HG02759 (cell line): ENCODE measurements at regions not wholly inside any gene's neighbourhood (a gene's known extent, or its start where the extent isn't known, plus 50 kb on each side); places are given as distances from the start of the nearest gene placed in this dataset.

Experiments used
- ATAC-seq: cut with Tn5 transposase; IDR thresholded peaks from one replicate; pipeline ENCODE4 v1.9.1; 2021; ENCODE audit warnings: mild to moderate bottlenecking, moderate library complexity; ENCODE audit not compliant: unreplicated experiment

- ATAC-seq = no peak
Observed at GRCh38 chr18:76133873-76134272, 361.2 kb downstream of the ZNF516 start.

- ATAC-seq = no peak
Observed at GRCh38 chr18:76131738-76132137, 363.3 kb downstream of the ZNF516 start.

GRCh38 chr18:76130845-76131244 is 364.2 kb downstream of the ZNF516 start:
- ATAC-seq = no peak

GRCh38 chr18:76126327-76126726 is 368.7 kb downstream of the ZNF516 start:
- no peak for ATAC-seq

GRCh38 chr18:76121011-76121410 is 374.0 kb downstream of the ZNF516 start:
- ATAC-seq = no peak

GRCh38 chr18:76115580-76115979 is 379.5 kb downstream of the ZNF516 start:
- no peak for ATAC-seq

GRCh38 chr18:76113101-76113500 is 381.9 kb downstream of the ZNF516 start:
- no peak for ATAC-seq

- ATAC-seq = no peak
Observed at GRCh38 chr18:76102626-76103025, 392.4 kb downstream of the ZNF516 start.

- ATAC-seq = no peak
Observed at GRCh38 chr18:76102156-76102555, 392.9 kb downstream of the ZNF516 start.

- no peak for ATAC-seq
Observed at GRCh38 chr18:76099931-76100457, 395.0 kb downstream of the ZNF516 start.

- ATAC-seq = no peak
Observed at GRCh38 chr18:76098674-76099411, 396.2 kb downstream of the ZNF516 start.

- no peak for ATAC-seq
Observed at GRCh38 chr18:76081536-76081935, 413.5 kb downstream of the ZNF516 start.

GRCh38 chr18:76080430-76080829 is 414.6 kb downstream of the ZNF516 start:
- no peak for ATAC-seq

GRCh38 chr18:76075777-76076176 is 419.3 kb downstream of the ZNF516 start:
- no peak for ATAC-seq

GRCh38 chr18:76064998-76065397 is 430.0 kb downstream of the ZNF516 start:
- ATAC-seq = no peak

- no peak for ATAC-seq
Observed at GRCh38 chr18:76058146-76058545, 436.9 kb downstream of the ZNF516 start.

- no peak for ATAC-seq
Observed at GRCh38 chr18:76057386-76057785, 437.7 kb downstream of the ZNF516 start.

- ATAC-seq = no peak
Observed at GRCh38 chr18:76056471-76057110, 438.5 kb downstream of the ZNF516 start.

GRCh38 chr18:76055578-76055977 is 439.5 kb downstream of the ZNF516 start:
- ATAC-seq = no peak

- ATAC-seq = no peak
Observed at GRCh38 chr18:76055025-76055424, 440.0 kb downstream of the ZNF516 start.

GRCh38 chr18:76054156-76054555 is 440.9 kb downstream of the ZNF516 start:
- ATAC-seq = no peak

GRCh38 chr18:76053551-76053950 is 441.5 kb downstream of the ZNF516 start:
- no peak for ATAC-seq
